K562 (cell line): ENCODE measurements at regions not wholly inside any gene's neighbourhood (a gene's known extent, or its start where the extent isn't known, plus 50 kb on each side); places are given as distances from the start of the nearest gene placed in this dataset.

Experiments used
- ATAC-seq: fragments of 200-7000 bp; cut with Tn5 transposase; 3 replicates; pipeline ENCODE4 v1.9.1; 2020; ENCODE audit warnings: moderate library complexity
- BruUV-seq: library from RNA; stranded (reverse); fragments of 400-500 nt; replicated peaks from 2 replicates; lab custom pipeline; 2021; lab: Mats Ljungman, UMichigan
- CTCF ChIA-PET: fragments of 300-600 bp; formaldehyde crosslinking; extraction: SDS; loops from one replicate; lab custom pipeline; 2021; ENCODE audit warnings: low intra/inter-chr PET ratio; lab: Yijun Ruan, JAX
- POLR2A ChIA-PET: fragments of 300-600, 350-650 bp; sonication (Branson Sonifier 250); formaldehyde crosslinking; extraction: SDS; loops from one replicate; lab custom pipeline; 2021; ENCODE audit warnings: antibody characterized with exemption, inconsistent platforms; lab: Yijun Ruan, JAX
- DNase-seq, 4 experiments: peaks; one replicate each; pipeline versions ENCODE4 v3.0.0 to v3.0.0-alpha.2; 2011 to 2018; ENCODE audit warnings: low spot score in 3 of 4, mixed read lengths in 3 of 4; ENCODE audit errors: extremely low read depth in 1 of 4
- FAIRE-seq: peaks from 2 replicates; lab custom pipeline; 2011; peaks lifted over from hg19 to GRCh38; lab: Jason Lieb, UNC
- H2AFZ ChIP-seq: 2 replicates; pipeline ENCODE4 v1.6.0; 2011; ENCODE audit warnings: low read depth, low read length, control low read depth, inconsistent platforms
- H3K27ac ChIP-seq: fragments of 200-600 bp; 3 replicates; pipeline ENCODE4 v1.8.0; 2011; ENCODE audit warnings: low read depth, mild to moderate bottlenecking, control low read depth, inconsistent platforms, low read length, moderate library complexity, mixed read lengths; ENCODE audit errors: extremely low read depth
- H3K27me3 ChIP-seq, 2 experiments: fragments of 300-600 bp in 1 of 2; 2 replicates in 1 of 2; 3 replicates in 1 of 2; pipeline versions ENCODE4 v1.6.0 to v1.8.0; 2011; ENCODE audit warnings: inconsistent platforms in 2 of 2, low read length in 2 of 2, mild to moderate bottlenecking in 1 of 2, mixed read lengths in 1 of 2, moderate library complexity in 1 of 2; ENCODE audit not compliant: control insufficient read depth in 2 of 2, insufficient read depth in 2 of 2
- H3K36me3 ChIP-seq: fragments of 300-600 bp; 3 replicates; pipeline ENCODE4 v1.8.0; 2011; ENCODE audit warnings: mild to moderate bottlenecking, low read length, inconsistent platforms; ENCODE audit not compliant: control insufficient read depth, insufficient read depth
- H3K4me1 ChIP-seq, 2 experiments: fragments of 200-600 bp in 1 of 2; replicated peaks in 1 of 2; 2 replicates in 1 of 2; 3 replicates in 1 of 2; pipeline versions ENCODE4 v1.5.1 to v1.8.0; 2011; ENCODE audit warnings: inconsistent platforms in 2 of 2, low read length in 2 of 2, mild to moderate bottlenecking in 1 of 2, mixed read lengths in 1 of 2, moderate library complexity in 1 of 2; ENCODE audit not compliant: control insufficient read depth in 2 of 2, insufficient read depth in 2 of 2
- H3K4me2 ChIP-seq: 2 replicates; pipeline ENCODE4 v1.6.1; 2011; ENCODE audit warnings: low read length, control low read depth, inconsistent platforms, mixed read lengths; ENCODE audit not compliant: insufficient read depth
- H3K4me3 ChIP-seq: fragments of 200-600 bp; sonication (generic), shearing (Covaris generic); 2 replicates; pipeline ENCODE4 v1.5.1; 2016; ENCODE audit warnings: control low read depth, inconsistent platforms
- H3K79me2 ChIP-seq: fragments of 200-600 bp; 3 replicates; pipeline ENCODE4 v1.8.0; 2011; ENCODE audit warnings: low read length, inconsistent platforms; ENCODE audit not compliant: control insufficient read depth, insufficient read depth
- H3K9ac ChIP-seq, 2 experiments: 2 replicates each; pipeline versions ENCODE4 v1.6.0 to v1.6.1; 2011; ENCODE audit warnings: low read depth in 2 of 2, low read length in 2 of 2, control low read depth in 1 of 2, inconsistent platforms in 1 of 2, mild to moderate bottlenecking in 1 of 2, mixed read lengths in 1 of 2; ENCODE audit not compliant: insufficient read depth in 1 of 2
- H3K9me1 ChIP-seq: one replicate; pipeline ENCODE4 v1.6.0; 2011; ENCODE audit warnings: inconsistent platforms, mild to moderate bottlenecking, low read length, moderate library complexity; ENCODE audit not compliant: control insufficient read depth, insufficient read depth
- H3K9me3 ChIP-seq: replicated peaks from 2 replicates; pipeline ENCODE4 v1.5.1; 2011; ENCODE audit warnings: low read depth, low read length, inconsistent platforms; ENCODE audit not compliant: control insufficient read depth, insufficient read depth
- H4K20me1 ChIP-seq: replicated peaks from 2 replicates; pipeline ENCODE4 v1.6.1; 2011; ENCODE audit warnings: low read length, inconsistent platforms, mixed read lengths; ENCODE audit not compliant: control insufficient read depth, insufficient read depth
- CHD7 ChIP-seq: fragments of 200-600 bp; sonication (generic); IDR thresholded peaks from one replicate; pipeline ENCODE4 v1.6.1; 2012; ENCODE audit warnings: mild to moderate bottlenecking, low read depth, low read length, inconsistent platforms
- ELF2 ChIP-seq: fragments of 250-450 bp; sonication (Bioruptor Pico); IDR thresholded peaks from 2 replicates; pipeline ENCODE4 v1.5.0; 2021; ENCODE audit warnings: mild to moderate bottlenecking
- SMAD3 ChIP-seq: fragments of 450-650 bp; formaldehyde crosslinking; conservative IDR thresholded peaks from 2 replicates; pipeline ENCODE4 v1.4.0; 2020; ENCODE audit warnings: mild to moderate bottlenecking
- ZNF695 ChIP-seq: fragments of 450-650 bp; formaldehyde crosslinking; IDR thresholded peaks from 2 replicates; pipeline ENCODE4 v1.4.0; 2020; ENCODE audit warnings: mild to moderate bottlenecking, moderate library complexity
- WGBS: fragments of 100-300 bp; shearing (Covaris generic); methylation state at CpG from one replicate; pipeline ENCODE4 v1.1.6; 2016; ENCODE audit warnings: low coverage, mixed read lengths; ENCODE audit not compliant: insufficient coverage; ENCODE audit errors: missing lambda C conversion rate; 5-methylcytosine and 5-hydroxymethylcytosine counted together
- in situ Hi-C: fragments of 300-500 bp; cut with MboI; formaldehyde crosslinking; loops from 4 replicates; pipeline ENCODE4 v1.15.0; 2018; ENCODE audit warnings: inconsistent platforms, mixed read lengths
- intact Hi-C: fragments of 100-400 bp; cut with micrococcal nuclease; formaldehyde crosslinking; loops from 2 replicates; pipeline ENCODE4 v1.14.2; 2022
- TF ChIP-seq, protein P1 (sequence below): sonication (generic); formaldehyde crosslinking; IDR thresholded peaks from 2 replicates; pipeline ENCODE4 v1.8.0; 2022; ENCODE audit warnings: missing genetic modification reagents, mild to moderate bottlenecking, moderate library complexity, borderline replicate concordance
- TF ChIP-seq, protein P2 (sequence below): fragments of 250-450 bp; sonication (Bioruptor Pico); IDR thresholded peaks from 2 replicates; pipeline ENCODE4 v1.4.0; 2020; ENCODE audit warnings: mild to moderate bottlenecking, moderate library complexity

GRCh38 chr12:30485230-30485890 lies 210.3 kb downstream of the IPO8 start:
- Histone ChIP-seq H3K4me2 (no peak overlapping the region), H3K9me3 (no peaks in the 10 kb centered on the region), H4K20me1 (no peaks in the 10 kb centered on the region), H3K9ac (no peak overlapping the region), H3K27ac (no peak overlapping the region), H3K36me3 (no peaks in the 10 kb centered on the region), H3K27me3 (no peaks in the 10 kb centered on the region), H2AFZ (peak overlapping the region; percentile 51; the same call in 1 of the 2 replicates), H3K4me3 (no peak overlapping the region), H3K79me2 (no peaks in the 10 kb centered on the region), H3K4me1 (no peaks in the 10 kb centered on the region; a peak in 1 of 5 replicates), H3K9me1 (no peaks in the 10 kb centered on the region)
- POLR2A ChIA-PET: interaction anchor here (0.5 to 1.1 kb wide), 2 partner anchors 13 to 14 kb away, joined by 3 read pairs; no protein-coding TSS in a partner anchor
- ATAC-seq (no peak; the same call in 1 of the 3 replicates), FAIRE-seq (no peak), DNase-seq (no peak)
- in situ Hi-C loops (no loop called here), intact Hi-C loops (no loop called here)
- CTCF ChIA-PET: no interaction called here
- no TSS peak for BruUV-seq
- WGBS: 27% methylated on average over 13 of the region's 14 CpGs
- TF ChIP-seq ZNF695 (CRISPR knock-in tag) (no peak), ELF2 (CRISPR knock-in tag) (no peak), CHD7 (no peak), SMAD3 (CRISPR knock-in tag) (no peak)
- TF ChIP-seq, protein P1, sequence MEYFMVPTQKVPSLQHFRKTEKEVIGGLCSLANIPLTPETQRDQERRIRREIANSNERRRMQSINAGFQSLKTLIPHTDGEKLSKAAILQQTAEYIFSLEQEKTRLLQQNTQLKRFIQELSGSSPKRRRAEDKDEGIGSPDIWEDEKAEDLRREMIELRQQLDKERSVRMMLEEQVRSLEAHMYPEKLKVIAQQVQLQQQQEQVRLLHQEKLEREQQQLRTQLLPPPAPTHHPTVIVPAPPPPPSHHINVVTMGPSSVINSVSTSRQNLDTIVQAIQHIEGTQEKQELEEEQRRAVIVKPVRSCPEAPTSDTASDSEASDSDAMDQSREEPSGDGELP (CRISPR knock-in tag): no peak
- TF ChIP-seq, protein P2, sequence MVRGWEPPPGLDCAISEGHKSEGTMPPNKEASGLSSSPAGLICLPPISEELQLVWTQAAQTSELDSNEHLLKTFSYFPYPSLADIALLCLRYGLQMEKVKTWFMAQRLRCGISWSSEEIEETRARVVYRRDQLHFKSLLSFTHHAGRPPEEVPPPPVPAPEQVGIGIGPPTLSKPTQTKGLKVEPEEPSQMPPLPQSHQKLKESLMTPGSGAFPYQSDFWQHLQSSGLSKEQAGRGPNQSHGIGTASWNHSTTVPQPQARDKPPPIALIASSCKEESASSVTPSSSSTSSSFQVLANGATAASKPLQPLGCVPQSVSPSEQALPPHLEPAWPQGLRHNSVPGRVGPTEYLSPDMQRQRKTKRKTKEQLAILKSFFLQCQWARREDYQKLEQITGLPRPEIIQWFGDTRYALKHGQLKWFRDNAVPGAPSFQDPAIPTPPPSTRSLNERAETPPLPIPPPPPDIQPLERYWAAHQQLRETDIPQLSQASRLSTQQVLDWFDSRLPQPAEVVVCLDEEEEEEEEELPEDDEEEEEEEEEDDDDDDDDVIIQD (CRISPR knock-in tag): no peak
